ENCODE measurements at regions not wholly inside any gene's neighbourhood (a gene's known extent, or its start where the extent isn't known, plus 50 kb on each side); places are given as distances from the start of the nearest gene placed in this dataset.
"Not testable (repeated sequence)": the region's sequence is repeated elsewhere in the genome, so short reads cannot be mapped to it uniquely, and the experiment has no call there.

DNA sequence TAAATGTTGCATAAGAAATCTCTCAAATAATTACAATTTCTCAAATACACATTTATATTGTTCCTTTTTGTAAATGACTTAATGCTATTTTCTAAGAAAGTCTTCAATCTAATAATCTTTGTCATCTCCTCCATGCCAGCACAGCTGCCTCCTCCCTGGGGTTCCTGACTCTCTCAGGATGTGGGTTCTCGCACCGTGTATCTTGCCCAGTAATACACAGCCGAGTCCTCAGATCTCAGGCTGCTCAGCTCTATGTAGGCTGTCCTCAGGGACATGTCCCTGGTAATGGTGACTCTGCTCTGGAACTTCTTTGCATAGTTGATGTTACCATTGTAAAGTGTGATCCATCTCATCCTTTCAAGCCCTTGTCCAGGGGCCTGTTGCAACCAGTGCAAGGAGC, 1223.7 kb downstream of the TMEM121 start:
- TF ChIP-seq, protein P1, sequence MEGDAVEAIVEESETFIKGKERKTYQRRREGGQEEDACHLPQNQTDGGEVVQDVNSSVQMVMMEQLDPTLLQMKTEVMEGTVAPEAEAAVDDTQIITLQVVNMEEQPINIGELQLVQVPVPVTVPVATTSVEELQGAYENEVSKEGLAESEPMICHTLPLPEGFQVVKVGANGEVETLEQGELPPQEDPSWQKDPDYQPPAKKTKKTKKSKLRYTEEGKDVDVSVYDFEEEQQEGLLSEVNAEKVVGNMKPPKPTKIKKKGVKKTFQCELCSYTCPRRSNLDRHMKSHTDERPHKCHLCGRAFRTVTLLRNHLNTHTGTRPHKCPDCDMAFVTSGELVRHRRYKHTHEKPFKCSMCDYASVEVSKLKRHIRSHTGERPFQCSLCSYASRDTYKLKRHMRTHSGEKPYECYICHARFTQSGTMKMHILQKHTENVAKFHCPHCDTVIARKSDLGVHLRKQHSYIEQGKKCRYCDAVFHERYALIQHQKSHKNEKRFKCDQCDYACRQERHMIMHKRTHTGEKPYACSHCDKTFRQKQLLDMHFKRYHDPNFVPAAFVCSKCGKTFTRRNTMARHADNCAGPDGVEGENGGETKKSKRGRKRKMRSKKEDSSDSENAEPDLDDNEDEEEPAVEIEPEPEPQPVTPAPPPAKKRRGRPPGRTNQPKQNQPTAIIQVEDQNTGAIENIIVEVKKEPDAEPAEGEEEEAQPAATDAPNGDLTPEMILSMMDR (IDR thresholded peaks at IDR 0.05) = not testable (repeated sequence)
- not testable (repeated sequence) for TF ChIP-seq POLR2A (IDR thresholded peaks at IDR 0.05); EP300 (IDR thresholded peaks at IDR 0.05; ENCODE audit: low read depth); POLR2AphosphoS5 (IDR thresholded peaks at IDR 0.05)
